Prostate gland (tissue), 2 donors: ENCODE measurements at regions not wholly inside any gene's neighbourhood (a gene's known extent, or its start where the extent isn't known, plus 50 kb on each side); places are given as distances from the start of the nearest gene placed in this dataset.

Experiments used
- POLR2AphosphoS5 ChIP-seq: sonication (generic); formaldehyde crosslinking; IDR thresholded peaks from one replicate; pipeline ENCODE4 v1.6.1; 2017; ENCODE audit warnings: antibody characterized with exemption
- TF ChIP-seq, protein P1 (sequence below), 4 experiments: fragments of 200-600 bp in 2 of 4; fragments of 450-650 bp in 2 of 4; sonication (generic) in 2 of 4; IDR thresholded peaks; 1 replicate in 3 of 4; 2 replicates in 1 of 4; pipeline ENCODE4 v1.5.1; 2016 to 2019; ENCODE audit warnings: antibody characterized with exemption in 4 of 4, mild to moderate bottlenecking in 2 of 4, moderate library complexity in 2 of 4

DNA sequence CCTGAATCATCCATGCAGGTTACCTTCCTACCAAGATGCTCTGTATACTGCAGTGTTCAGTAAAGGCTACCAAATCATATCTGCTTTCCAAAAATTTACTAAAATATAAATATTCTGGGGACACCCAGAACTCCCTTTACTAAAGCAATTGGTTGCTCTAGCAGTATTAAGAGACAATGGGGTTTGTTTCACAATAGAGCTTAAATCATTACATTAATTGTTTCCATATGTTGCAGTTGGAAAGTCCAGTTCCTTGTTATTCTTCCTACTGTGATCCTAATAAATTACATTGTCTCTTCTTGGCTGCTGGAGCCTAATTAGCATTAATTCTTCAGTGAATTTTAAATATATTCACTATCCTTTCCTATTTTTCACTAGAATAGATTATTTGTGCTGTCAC is 316.0 kb upstream of the MTNR1B start:
- TF ChIP-seq POLR2AphosphoS5, result no peak
- TF ChIP-seq, protein P1, sequence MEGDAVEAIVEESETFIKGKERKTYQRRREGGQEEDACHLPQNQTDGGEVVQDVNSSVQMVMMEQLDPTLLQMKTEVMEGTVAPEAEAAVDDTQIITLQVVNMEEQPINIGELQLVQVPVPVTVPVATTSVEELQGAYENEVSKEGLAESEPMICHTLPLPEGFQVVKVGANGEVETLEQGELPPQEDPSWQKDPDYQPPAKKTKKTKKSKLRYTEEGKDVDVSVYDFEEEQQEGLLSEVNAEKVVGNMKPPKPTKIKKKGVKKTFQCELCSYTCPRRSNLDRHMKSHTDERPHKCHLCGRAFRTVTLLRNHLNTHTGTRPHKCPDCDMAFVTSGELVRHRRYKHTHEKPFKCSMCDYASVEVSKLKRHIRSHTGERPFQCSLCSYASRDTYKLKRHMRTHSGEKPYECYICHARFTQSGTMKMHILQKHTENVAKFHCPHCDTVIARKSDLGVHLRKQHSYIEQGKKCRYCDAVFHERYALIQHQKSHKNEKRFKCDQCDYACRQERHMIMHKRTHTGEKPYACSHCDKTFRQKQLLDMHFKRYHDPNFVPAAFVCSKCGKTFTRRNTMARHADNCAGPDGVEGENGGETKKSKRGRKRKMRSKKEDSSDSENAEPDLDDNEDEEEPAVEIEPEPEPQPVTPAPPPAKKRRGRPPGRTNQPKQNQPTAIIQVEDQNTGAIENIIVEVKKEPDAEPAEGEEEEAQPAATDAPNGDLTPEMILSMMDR (IDR thresholded peaks at IDR 0.05), result no peak
